Mucosa of descending colon (tissue), 3 donors: ENCODE measurements at regions not wholly inside any gene's neighbourhood (a gene's known extent, or its start where the extent isn't known, plus 50 kb on each side); places are given as distances from the start of the nearest gene placed in this dataset.

ENCODE experiments used
- ATAC-seq: fragments of 200-7000 bp; cut with Tn5 transposase; one replicate; pipeline ENCODE4 v1.9.1; 2020; ENCODE audit warnings: mild to moderate bottlenecking, moderate library complexity
- DNase-seq, 3 donors: peaks; one replicate each; pipeline ENCODE4 v3.0.0-alpha.2; 2020
- H3K36me3 ChIP-seq: fragments of 200-600 bp; one replicate; pipeline ENCODE4 v1.8.0; 2021; ENCODE audit warnings: low read depth, mild to moderate bottlenecking
- H3K4me1 ChIP-seq: fragments of 200-600 bp; one replicate; pipeline ENCODE4 v1.8.0; 2021; ENCODE audit warnings: low read depth, mild to moderate bottlenecking
- H3K4me3 ChIP-seq: fragments of 200-600 bp; one replicate; pipeline ENCODE4 v1.8.0; 2021; ENCODE audit warnings: mild to moderate bottlenecking
- H3K9me3 ChIP-seq: fragments of 200-600 bp; one replicate; pipeline ENCODE4 v1.8.0; 2021; ENCODE audit warnings: mild to moderate bottlenecking
- intact Hi-C, 2 donors: fragments of 100-400 bp; cut with DNase I in 1 of 2; cut with micrococcal nuclease in 1 of 2; formaldehyde crosslinking; loops; one replicate each; pipeline versions ENCODE4 v1.11.0 to v1.11.1; 2022; cut with DNase I, micrococcal nuclease
- TF ChIP-seq, protein P1 (sequence below): fragments of 200-600 bp; IDR thresholded peaks from one replicate; pipeline ENCODE4 v1.8.0; 2022; ENCODE audit warnings: antibody characterized with exemption, mild to moderate bottlenecking
- donor health status: DM: no; HTN: no; CAD: no; lungs with moderate emphysema.
- donor health status: DM: no; HTN: no; CAD: no.
- donor health status: DM: no; HTN: yes; CAD: no.

- DNase-seq, result peak in 1 of 3 donors; percentile 42
- TF ChIP-seq, protein P1, sequence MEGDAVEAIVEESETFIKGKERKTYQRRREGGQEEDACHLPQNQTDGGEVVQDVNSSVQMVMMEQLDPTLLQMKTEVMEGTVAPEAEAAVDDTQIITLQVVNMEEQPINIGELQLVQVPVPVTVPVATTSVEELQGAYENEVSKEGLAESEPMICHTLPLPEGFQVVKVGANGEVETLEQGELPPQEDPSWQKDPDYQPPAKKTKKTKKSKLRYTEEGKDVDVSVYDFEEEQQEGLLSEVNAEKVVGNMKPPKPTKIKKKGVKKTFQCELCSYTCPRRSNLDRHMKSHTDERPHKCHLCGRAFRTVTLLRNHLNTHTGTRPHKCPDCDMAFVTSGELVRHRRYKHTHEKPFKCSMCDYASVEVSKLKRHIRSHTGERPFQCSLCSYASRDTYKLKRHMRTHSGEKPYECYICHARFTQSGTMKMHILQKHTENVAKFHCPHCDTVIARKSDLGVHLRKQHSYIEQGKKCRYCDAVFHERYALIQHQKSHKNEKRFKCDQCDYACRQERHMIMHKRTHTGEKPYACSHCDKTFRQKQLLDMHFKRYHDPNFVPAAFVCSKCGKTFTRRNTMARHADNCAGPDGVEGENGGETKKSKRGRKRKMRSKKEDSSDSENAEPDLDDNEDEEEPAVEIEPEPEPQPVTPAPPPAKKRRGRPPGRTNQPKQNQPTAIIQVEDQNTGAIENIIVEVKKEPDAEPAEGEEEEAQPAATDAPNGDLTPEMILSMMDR, result no peak
- H3K9me3 ChIP-seq, result peaks cover 17% of the 10 kb centered on the region
- no peaks in the 10 kb centered on the region for H3K4me1 ChIP-seq
- no peaks in the 10 kb centered on the region for H3K36me3 ChIP-seq
- intact Hi-C loops, result no loop called here
- ATAC-seq, result no peak
- H3K4me3 ChIP-seq, result no peak overlapping the region
Observed at GRCh38 chr5:13331585-13331984, 612.9 kb downstream of the DNAH5 start.

DNA sequence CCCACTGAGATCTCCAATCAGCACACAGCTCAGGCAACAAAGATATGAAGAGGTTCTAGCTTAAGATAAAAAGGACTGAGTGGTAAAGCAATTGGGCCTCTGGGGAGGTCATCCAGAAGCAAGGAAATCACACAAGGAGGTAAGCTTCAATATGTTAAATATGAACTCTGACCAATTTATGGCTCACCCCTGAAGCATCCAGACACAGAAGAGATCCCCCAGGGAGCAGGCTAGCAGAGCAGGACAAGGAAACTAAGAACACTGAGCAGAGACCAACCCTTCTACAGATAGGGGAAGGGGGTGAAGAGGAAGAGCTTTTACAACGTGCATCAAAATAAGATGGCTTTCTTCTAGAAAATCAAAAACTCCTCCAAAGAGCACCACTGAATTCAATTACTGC is 616.2 kb downstream of the DNAH5 start:
- Histone ChIP-seq H3K9me3 (peaks cover 16% of the 10 kb centered on the region), H3K4me3 (no peak overlapping the region), H3K4me1 (no peaks in the 10 kb centered on the region), H3K36me3 (no peaks in the 10 kb centered on the region)
- no peak for DNase-seq
- ATAC-seq, result no peak
- intact Hi-C loops, result no loop called here
- TF ChIP-seq, protein P1, result no peak

- Histone ChIP-seq H3K4me3 (no peak overlapping the region), H3K36me3 (no peaks in the 10 kb centered on the region), H3K9me3 (peaks cover 11% of the 10 kb centered on the region), H3K4me1 (no peaks in the 10 kb centered on the region)
- ATAC-seq (no peak), DNase-seq (no peak)
- TF ChIP-seq, protein P1, result no peak
- intact Hi-C loops, result no loop called here
Observed at GRCh38 chr5:13325765-13326164, 618.7 kb downstream of the DNAH5 start.

DNA sequence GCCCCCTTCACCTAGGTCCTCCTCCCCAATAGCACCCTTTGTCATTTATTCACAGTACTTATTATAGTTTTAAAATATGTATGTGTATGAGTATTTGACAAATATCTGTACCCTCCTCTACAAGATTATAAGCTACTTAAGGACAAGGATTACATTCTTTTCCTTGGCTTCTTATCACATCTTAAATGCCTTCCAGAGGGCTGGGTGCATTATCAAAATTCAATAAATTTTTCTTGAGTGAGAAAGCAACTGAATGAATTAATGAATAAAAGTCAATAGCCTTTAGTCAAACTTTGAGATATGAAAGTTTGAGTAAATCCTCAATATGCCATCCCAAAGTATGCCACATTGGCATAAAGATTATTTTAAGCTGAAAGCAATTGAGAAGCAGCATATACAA is 621.7 kb downstream of the DNAH5 start:
- Histone ChIP-seq H3K36me3 (no peaks in the 10 kb centered on the region), H3K9me3 (peaks cover 17% of the 10 kb centered on the region), H3K4me3 (no peak overlapping the region), H3K4me1 (no peaks in the 10 kb centered on the region)
- ATAC-seq (no peak), DNase-seq (no peak)
- intact Hi-C loops, result no loop called here
- TF ChIP-seq, protein P1, result no peak

GRCh38 chr5:13317654-13318053 is 626.8 kb downstream of the DNAH5 start:
- intact Hi-C loops, result no loop called here
- Histone ChIP-seq H3K9me3 (peaks cover 18% of the 10 kb centered on the region), H3K36me3 (no peaks in the 10 kb centered on the region), H3K4me3 (no peak overlapping the region), H3K4me1 (no peaks in the 10 kb centered on the region)
- TF ChIP-seq, protein P1, result no peak
- ATAC-seq (no peak), DNase-seq (no peak)

GRCh38 chr5:13316176-13316575 is 628.3 kb downstream of the DNAH5 start:
- Histone ChIP-seq H3K9me3 (peaks cover 15% of the 10 kb centered on the region), H3K36me3 (no peaks in the 10 kb centered on the region), H3K4me1 (no peaks in the 10 kb centered on the region), H3K4me3 (no peak overlapping the region)
- intact Hi-C loops, result no loop called here
- DNase-seq, result no peak
- TF ChIP-seq, protein P1, result no peak
- no peak for ATAC-seq
